A673 (cell line): ENCODE measurements at regions not wholly inside any gene's neighbourhood (a gene's known extent, or its start where the extent isn't known, plus 50 kb on each side); places are given as distances from the start of the nearest gene placed in this dataset.

Experiments
- BruUV-seq: library from RNA; stranded (reverse); fragments of 400-500 nt; replicated peaks from 2 replicates; lab custom pipeline; 2021; lab: Mats Ljungman, UMichigan
- CTCF ChIA-PET: fragments of 300-600 bp; sonication (Branson Sonifier 250); formaldehyde crosslinking; loops from one replicate; lab custom pipeline; 2022; ENCODE audit warnings: antibody characterized with exemption; lab: Charles Lee
- POLR2A ChIA-PET: fragments of 300-600 bp; sonication (Branson Sonifier 250); formaldehyde crosslinking; loops from one replicate; lab custom pipeline; 2022; ENCODE audit warnings: antibody characterized with exemption; ENCODE audit not compliant: low non-redundant PET; lab: Charles Lee
- DNase-seq: peaks from one replicate; pipeline ENCODE4 v3.0.0-alpha.2; 2015; ENCODE audit warnings: low spot score
- H3K27ac ChIP-seq: fragments of 200-600 bp; sonication (generic); 2 replicates; pipeline ENCODE4 v1.5.1; 2016; ENCODE audit warnings: mixed run types, low read depth, mild to moderate bottlenecking, mixed read lengths, antibody characterized with exemption, low read length; ENCODE audit not compliant: poor library complexity, severe bottlenecking
- H3K27me3 ChIP-seq: fragments of 200-600 bp; sonication (generic); replicated peaks from 2 replicates; pipeline ENCODE4 v1.6.1; 2017; ENCODE audit warnings: mixed run types, low read depth, mild to moderate bottlenecking, mixed read lengths, antibody characterized with exemption, low read length; ENCODE audit not compliant: insufficient read depth, poor library complexity
- H3K36me3 ChIP-seq: fragments of 200-600 bp; sonication (generic); 2 replicates; pipeline ENCODE4 v1.6.1; 2016; ENCODE audit warnings: mixed run types, mild to moderate bottlenecking, mixed read lengths, antibody characterized with exemption, low read length; ENCODE audit not compliant: insufficient read depth, poor library complexity, severe bottlenecking
- H3K4me1 ChIP-seq: fragments of 200-600 bp; sonication (generic); 2 replicates; pipeline ENCODE4 v1.6.1; 2017; ENCODE audit warnings: mixed run types, mild to moderate bottlenecking, mixed read lengths, antibody characterized with exemption, low read length; ENCODE audit not compliant: insufficient read depth, poor library complexity, severe bottlenecking
- H3K4me3 ChIP-seq: fragments of 200-600 bp; sonication (generic); 2 replicates; pipeline ENCODE4 v1.5.1; 2016; ENCODE audit warnings: low read depth, mixed run types, mild to moderate bottlenecking, mixed read lengths, low read length; ENCODE audit not compliant: poor library complexity, severe bottlenecking
- H3K9me3 ChIP-seq: fragments of 200-600 bp; sonication (generic); 2 replicates; pipeline ENCODE4 v1.6.1; 2016; ENCODE audit warnings: mixed run types, low read depth, mild to moderate bottlenecking, mixed read lengths, antibody characterized with exemption, low read length; ENCODE audit not compliant: poor library complexity, severe bottlenecking
- EZH2 ChIP-seq: fragments of 200-600 bp; sonication (generic); IDR thresholded peaks from 2 replicates; pipeline ENCODE4 v1.6.1; 2017; ENCODE audit warnings: borderline replicate concordance, low read depth, mild to moderate bottlenecking, mixed read lengths, antibody characterized with exemption, low read length; ENCODE audit not compliant: poor library complexity, severe bottlenecking
- intact Hi-C: fragments of 100-400 bp; cut with micrococcal nuclease; formaldehyde crosslinking; loops from one replicate; pipeline ENCODE4 v1.10.0; 2022; ENCODE audit not compliant: unreplicated experiment
- TF ChIP-seq, protein P1 (sequence below): fragments of 300-800, 200-600 bp; sonication (generic); conservative IDR thresholded peaks from 2 replicates; pipeline ENCODE4 v1.5.1; 2017; ENCODE audit warnings: low read depth, mild to moderate bottlenecking, antibody characterized with exemption, low read length, moderate library complexity, mixed read lengths

DNA sequence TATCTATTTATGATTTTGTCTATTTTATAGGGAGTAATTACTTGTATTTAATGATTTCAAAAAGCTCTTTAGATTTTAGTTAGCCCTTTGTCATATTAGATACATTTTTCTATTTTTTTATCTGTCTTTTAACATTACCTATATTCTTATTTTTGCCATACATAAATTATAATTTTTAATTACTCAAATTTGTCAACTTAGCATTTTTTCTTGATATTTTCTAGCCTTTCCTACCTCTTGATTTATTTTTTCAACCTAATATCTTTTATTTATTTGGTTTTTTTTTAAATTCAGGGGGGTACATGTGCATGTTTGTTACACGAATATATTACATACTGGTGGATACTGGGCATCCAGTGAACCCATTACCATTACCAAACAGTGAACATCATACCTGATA is 114.3 kb upstream of the F13A1 start:
- Histone ChIP-seq H3K4me1 (no peaks in the 10 kb centered on the region), H3K27ac (no peak overlapping the region), H3K36me3 (no peaks in the 10 kb centered on the region), H3K27me3 (peaks cover 6% of the 10 kb centered on the region), H3K4me3 (no peak overlapping the region), H3K9me3 (no peaks in the 10 kb centered on the region)
- ChIA-PET CTCF (no interaction called here), POLR2A (no interaction called here)
- no TSS peak for BruUV-seq
- no peak for TF ChIP-seq EZH2
- DNase-seq = no peak
- intact Hi-C loops = no loop called here

DNA sequence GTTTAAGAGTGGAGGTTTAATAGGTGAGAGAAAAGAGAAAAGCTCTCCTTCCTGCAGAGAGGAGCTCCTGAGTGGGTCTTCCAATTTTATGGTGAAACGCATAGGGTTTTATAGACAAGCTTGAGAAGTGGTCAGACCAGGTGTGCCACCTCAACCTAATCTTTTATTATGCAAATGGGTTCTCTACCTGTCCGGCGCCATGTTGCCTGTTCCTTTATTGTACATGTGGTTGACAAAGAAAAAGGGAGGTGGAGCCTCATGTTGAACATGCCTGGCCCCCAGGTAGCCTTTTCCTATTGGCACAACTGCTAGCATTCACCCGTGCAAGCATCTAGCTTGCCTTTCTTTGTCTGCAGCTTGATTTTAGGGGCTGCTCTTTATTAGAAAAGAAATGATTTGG is 115.9 kb upstream of the F13A1 start:
- Histone ChIP-seq H3K9me3 (no peaks in the 10 kb centered on the region), H3K4me1 (no peaks in the 10 kb centered on the region), H3K27me3 (peaks cover 6% of the 10 kb centered on the region), H3K27ac (no peak overlapping the region), H3K36me3 (no peaks in the 10 kb centered on the region), H3K4me3 (no peak overlapping the region)
- intact Hi-C loops = no loop called here
- no peak for DNase-seq
- POLR2A ChIA-PET = no interaction called here
- CTCF ChIA-PET = no interaction called here
- BruUV-seq = no TSS peak
- TF ChIP-seq, protein P1, sequence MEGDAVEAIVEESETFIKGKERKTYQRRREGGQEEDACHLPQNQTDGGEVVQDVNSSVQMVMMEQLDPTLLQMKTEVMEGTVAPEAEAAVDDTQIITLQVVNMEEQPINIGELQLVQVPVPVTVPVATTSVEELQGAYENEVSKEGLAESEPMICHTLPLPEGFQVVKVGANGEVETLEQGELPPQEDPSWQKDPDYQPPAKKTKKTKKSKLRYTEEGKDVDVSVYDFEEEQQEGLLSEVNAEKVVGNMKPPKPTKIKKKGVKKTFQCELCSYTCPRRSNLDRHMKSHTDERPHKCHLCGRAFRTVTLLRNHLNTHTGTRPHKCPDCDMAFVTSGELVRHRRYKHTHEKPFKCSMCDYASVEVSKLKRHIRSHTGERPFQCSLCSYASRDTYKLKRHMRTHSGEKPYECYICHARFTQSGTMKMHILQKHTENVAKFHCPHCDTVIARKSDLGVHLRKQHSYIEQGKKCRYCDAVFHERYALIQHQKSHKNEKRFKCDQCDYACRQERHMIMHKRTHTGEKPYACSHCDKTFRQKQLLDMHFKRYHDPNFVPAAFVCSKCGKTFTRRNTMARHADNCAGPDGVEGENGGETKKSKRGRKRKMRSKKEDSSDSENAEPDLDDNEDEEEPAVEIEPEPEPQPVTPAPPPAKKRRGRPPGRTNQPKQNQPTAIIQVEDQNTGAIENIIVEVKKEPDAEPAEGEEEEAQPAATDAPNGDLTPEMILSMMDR = no peak
- TF ChIP-seq EZH2 = no peak

DNA sequence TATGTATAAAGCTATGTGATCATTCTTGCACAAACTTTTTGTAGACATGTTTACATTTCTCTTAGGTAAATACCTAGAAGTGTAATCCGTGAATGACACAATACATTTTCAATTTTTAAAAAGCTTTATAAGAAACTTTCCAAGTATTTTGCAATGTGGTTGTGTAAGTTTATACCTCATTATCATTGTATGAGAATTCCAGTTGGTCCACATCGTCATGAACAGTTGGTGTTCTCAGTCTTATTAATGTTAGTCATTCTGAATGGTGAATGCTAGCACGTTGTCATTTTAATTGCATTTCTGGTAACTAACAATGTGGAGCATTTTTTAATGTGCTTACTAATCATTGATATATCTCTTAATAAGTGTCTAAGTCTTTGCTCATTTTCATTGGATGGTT is 116.5 kb upstream of the F13A1 start:
- H3K27me3 ChIP-seq = peaks cover 6% of the 10 kb centered on the region
- ChIA-PET CTCF (no interaction called here), POLR2A (no interaction called here)
- no peak overlapping the region for H3K4me3 ChIP-seq
- TF ChIP-seq, protein P1 = no peak
- no peak for TF ChIP-seq EZH2
- H3K4me1 ChIP-seq = no peaks in the 10 kb centered on the region
- BruUV-seq = no TSS peak
- H3K36me3 ChIP-seq = no peaks in the 10 kb centered on the region
- H3K27ac ChIP-seq = no peak overlapping the region
- DNase-seq = no peak
- no peaks in the 10 kb centered on the region for H3K9me3 ChIP-seq
- intact Hi-C loops = no loop called here

DNA sequence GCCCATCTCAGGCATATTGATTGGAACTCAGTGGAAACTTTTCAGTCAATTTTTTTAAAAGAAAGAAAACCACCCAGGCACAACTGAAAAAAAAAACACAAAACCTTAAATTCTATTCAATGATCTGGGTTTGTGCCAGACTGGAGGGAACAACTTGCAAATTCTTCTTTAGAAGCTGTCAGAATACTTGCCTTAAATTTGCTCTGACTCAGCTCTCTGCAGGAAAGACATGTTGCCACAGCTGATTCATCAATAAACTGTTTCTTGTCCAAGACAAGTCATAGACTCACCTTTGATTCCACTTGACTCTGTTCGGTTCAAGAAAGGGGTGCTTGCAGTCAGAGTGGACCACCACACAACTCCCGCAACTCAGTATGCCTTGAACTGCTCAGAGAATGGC is 117.8 kb upstream of the F13A1 start:
- intact Hi-C loops = no loop called here
- ChIA-PET POLR2A (interaction anchor here (0.7 kb wide), 1 partner anchor 795 kb away, joined by 5 read pairs; no protein-coding TSS in a partner anchor), CTCF (no interaction called here)
- peaks cover 6% of the 10 kb centered on the region for H3K27me3 ChIP-seq
- H3K36me3 ChIP-seq = no peaks in the 10 kb centered on the region
- no peak overlapping the region for H3K4me3 ChIP-seq
- TF ChIP-seq, protein P1 = no peak
- no peak for TF ChIP-seq EZH2
- no peak overlapping the region for H3K27ac ChIP-seq
- no peaks in the 10 kb centered on the region for H3K4me1 ChIP-seq
- BruUV-seq = no TSS peak
- no peak for DNase-seq
- H3K9me3 ChIP-seq = no peaks in the 10 kb centered on the region
